WTC11 (cell line): ENCODE measurements at regions not wholly inside any gene's neighbourhood (a gene's known extent, or its start where the extent isn't known, plus 50 kb on each side); places are given as distances from the start of the nearest gene placed in this dataset.

Experiments
- ATAC-seq: fragments of 200-7000 bp; cut with Tn5 transposase; 2 replicates; pipeline ENCODE4 v1.10.0; 2021; ENCODE audit warnings: mild to moderate bottlenecking, moderate library complexity
- CTCF ChIA-PET: fragments of 300-600 bp; sonication (Branson Sonifier 250); formaldehyde crosslinking; loops from one replicate; lab custom pipeline; 2021; ENCODE audit warnings: antibody characterized with exemption; lab: Charles Lee
- POLR2A ChIA-PET: fragments of 350-600 bp; sonication (Branson Sonifier 250); formaldehyde crosslinking; loops from one replicate; lab custom pipeline; 2021; ENCODE audit warnings: antibody characterized with exemption; lab: Charles Lee
- DNase-seq: peaks from one replicate; pipeline ENCODE4 v3.0.0; 2021; ENCODE audit warnings: low spot score
- H3K27ac Mint-ChIP-seq: 2 replicates; pipeline ENCODE4 v1.8.0; 2021; ENCODE audit warnings: mixed read lengths
- H3K27me3 Mint-ChIP-seq: 2 replicates; pipeline ENCODE4 v1.8.0; 2021; ENCODE audit warnings: low read depth, mild to moderate bottlenecking, moderate library complexity, mixed read lengths
- H3K36me3 Mint-ChIP-seq: 2 replicates; pipeline ENCODE4 v1.8.0; 2021; ENCODE audit warnings: mixed read lengths
- H3K4me1 Mint-ChIP-seq: 2 replicates; pipeline ENCODE4 v1.8.0; 2022; ENCODE audit warnings: mixed read lengths
- H3K4me3 Mint-ChIP-seq: 2 replicates; pipeline ENCODE4 v1.8.0; 2021; ENCODE audit warnings: mild to moderate bottlenecking, moderate library complexity, mixed read lengths
- H3K9me3 Mint-ChIP-seq: 2 replicates; pipeline ENCODE4 v1.8.0; 2021; ENCODE audit warnings: mixed read lengths
- JUN ChIP-seq: sonication (generic); formaldehyde crosslinking; IDR thresholded peaks from 2 replicates; pipeline ENCODE4 v1.8.0; 2023; ENCODE audit warnings: mild to moderate bottlenecking, missing genetic modification reagents
- NFE2L1 ChIP-seq: sonication (generic); formaldehyde crosslinking; IDR thresholded peaks from 2 replicates; pipeline ENCODE4 v1.8.1; 2023; ENCODE audit warnings: missing genetic modification reagents
- PRDM15 ChIP-seq: sonication (generic); formaldehyde crosslinking; IDR thresholded peaks from 2 replicates; pipeline ENCODE4 v1.8.0; 2022; ENCODE audit warnings: missing genetic modification reagents
- RELA ChIP-seq: sonication (generic); formaldehyde crosslinking; IDR thresholded peaks from 2 replicates; pipeline ENCODE4 v1.8.1; 2022; ENCODE audit warnings: missing genetic modification reagents, mild to moderate bottlenecking, borderline replicate concordance
- SP1 ChIP-seq: sonication (generic); formaldehyde crosslinking; conservative IDR thresholded peaks from 2 replicates; pipeline ENCODE4 v1.8.1; 2022; ENCODE audit warnings: missing genetic modification reagents
- STAT6 ChIP-seq: sonication (generic); formaldehyde crosslinking; conservative IDR thresholded peaks from 2 replicates; pipeline ENCODE4 v1.8.1; 2023; ENCODE audit warnings: mild to moderate bottlenecking, low read depth, missing genetic modification reagents, moderate library complexity
- TEAD1 ChIP-seq: sonication (generic); formaldehyde crosslinking; IDR thresholded peaks from 2 replicates; pipeline ENCODE4 v1.8.0; 2022; ENCODE audit warnings: mild to moderate bottlenecking, missing genetic modification reagents
- TEAD4 ChIP-seq: sonication (generic); formaldehyde crosslinking; IDR thresholded peaks from 2 replicates; pipeline ENCODE4 v1.8.0; 2022; ENCODE audit warnings: mild to moderate bottlenecking, missing genetic modification reagents
- TP53 ChIP-seq: sonication (generic); formaldehyde crosslinking; IDR thresholded peaks from 2 replicates; pipeline ENCODE4 v1.8.1; 2023; ENCODE audit warnings: mild to moderate bottlenecking, missing genetic modification reagents
- ZNF219 ChIP-seq: sonication (generic); formaldehyde crosslinking; IDR thresholded peaks from 2 replicates; pipeline ENCODE4 v1.8.0; 2023; ENCODE audit warnings: missing genetic modification reagents, mild to moderate bottlenecking, borderline replicate concordance
- ZNF232 ChIP-seq: sonication (generic); formaldehyde crosslinking; IDR thresholded peaks from 2 replicates; pipeline ENCODE4 v1.8.0; 2022; ENCODE audit warnings: mild to moderate bottlenecking, missing genetic modification reagents
- ZNF396 ChIP-seq: fragments of 250-450 bp; sonication (Bioruptor Pico); IDR thresholded peaks from 2 replicates; pipeline ENCODE4 v1.8.0; 2021; ENCODE audit warnings: mild to moderate bottlenecking, moderate library complexity, borderline replicate concordance
- TF ChIP-seq, protein P1 (sequence below): fragments of 250-450 bp; sonication (Bioruptor Pico); IDR thresholded peaks from 2 replicates; pipeline ENCODE4 v1.9.0; 2021; ENCODE audit warnings: mild to moderate bottlenecking, borderline replicate concordance
- TF ChIP-seq, protein P2 (sequence below): sonication (generic); formaldehyde crosslinking; IDR thresholded peaks from 2 replicates; pipeline ENCODE4 v1.8.0; 2022; ENCODE audit warnings: mild to moderate bottlenecking, missing genetic modification reagents
- TF ChIP-seq, protein P3 (sequence below): sonication (generic); formaldehyde crosslinking; IDR thresholded peaks from 2 replicates; pipeline ENCODE4 v1.8.1; 2023; ENCODE audit warnings: mild to moderate bottlenecking, missing genetic modification reagents, moderate library complexity
- TF ChIP-seq, protein P4 (sequence below): sonication (generic); formaldehyde crosslinking; IDR thresholded peaks from 2 replicates; pipeline ENCODE4 v1.8.1; 2023; ENCODE audit warnings: mild to moderate bottlenecking, missing genetic modification reagents

- TF ChIP-seq, protein P1, sequence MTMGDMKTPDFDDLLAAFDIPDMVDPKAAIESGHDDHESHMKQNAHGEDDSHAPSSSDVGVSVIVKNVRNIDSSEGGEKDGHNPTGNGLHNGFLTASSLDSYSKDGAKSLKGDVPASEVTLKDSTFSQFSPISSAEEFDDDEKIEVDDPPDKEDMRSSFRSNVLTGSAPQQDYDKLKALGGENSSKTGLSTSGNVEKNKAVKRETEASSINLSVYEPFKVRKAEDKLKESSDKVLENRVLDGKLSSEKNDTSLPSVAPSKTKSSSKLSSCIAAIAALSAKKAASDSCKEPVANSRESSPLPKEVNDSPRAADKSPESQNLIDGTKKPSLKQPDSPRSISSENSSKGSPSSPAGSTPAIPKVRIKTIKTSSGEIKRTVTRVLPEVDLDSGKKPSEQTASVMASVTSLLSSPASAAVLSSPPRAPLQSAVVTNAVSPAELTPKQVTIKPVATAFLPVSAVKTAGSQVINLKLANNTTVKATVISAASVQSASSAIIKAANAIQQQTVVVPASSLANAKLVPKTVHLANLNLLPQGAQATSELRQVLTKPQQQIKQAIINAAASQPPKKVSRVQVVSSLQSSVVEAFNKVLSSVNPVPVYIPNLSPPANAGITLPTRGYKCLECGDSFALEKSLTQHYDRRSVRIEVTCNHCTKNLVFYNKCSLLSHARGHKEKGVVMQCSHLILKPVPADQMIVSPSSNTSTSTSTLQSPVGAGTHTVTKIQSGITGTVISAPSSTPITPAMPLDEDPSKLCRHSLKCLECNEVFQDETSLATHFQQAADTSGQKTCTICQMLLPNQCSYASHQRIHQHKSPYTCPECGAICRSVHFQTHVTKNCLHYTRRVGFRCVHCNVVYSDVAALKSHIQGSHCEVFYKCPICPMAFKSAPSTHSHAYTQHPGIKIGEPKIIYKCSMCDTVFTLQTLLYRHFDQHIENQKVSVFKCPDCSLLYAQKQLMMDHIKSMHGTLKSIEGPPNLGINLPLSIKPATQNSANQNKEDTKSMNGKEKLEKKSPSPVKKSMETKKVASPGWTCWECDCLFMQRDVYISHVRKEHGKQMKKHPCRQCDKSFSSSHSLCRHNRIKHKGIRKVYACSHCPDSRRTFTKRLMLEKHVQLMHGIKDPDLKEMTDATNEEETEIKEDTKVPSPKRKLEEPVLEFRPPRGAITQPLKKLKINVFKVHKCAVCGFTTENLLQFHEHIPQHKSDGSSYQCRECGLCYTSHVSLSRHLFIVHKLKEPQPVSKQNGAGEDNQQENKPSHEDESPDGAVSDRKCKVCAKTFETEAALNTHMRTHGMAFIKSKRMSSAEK (CRISPR knock-in tag) = no peak
- TF ChIP-seq NFE2L1 (CRISPR knock-in tag) (no peak), JUN (CRISPR knock-in tag) (no peak), ZNF232 (CRISPR knock-in tag) (no peak)
- TF ChIP-seq, protein P2, sequence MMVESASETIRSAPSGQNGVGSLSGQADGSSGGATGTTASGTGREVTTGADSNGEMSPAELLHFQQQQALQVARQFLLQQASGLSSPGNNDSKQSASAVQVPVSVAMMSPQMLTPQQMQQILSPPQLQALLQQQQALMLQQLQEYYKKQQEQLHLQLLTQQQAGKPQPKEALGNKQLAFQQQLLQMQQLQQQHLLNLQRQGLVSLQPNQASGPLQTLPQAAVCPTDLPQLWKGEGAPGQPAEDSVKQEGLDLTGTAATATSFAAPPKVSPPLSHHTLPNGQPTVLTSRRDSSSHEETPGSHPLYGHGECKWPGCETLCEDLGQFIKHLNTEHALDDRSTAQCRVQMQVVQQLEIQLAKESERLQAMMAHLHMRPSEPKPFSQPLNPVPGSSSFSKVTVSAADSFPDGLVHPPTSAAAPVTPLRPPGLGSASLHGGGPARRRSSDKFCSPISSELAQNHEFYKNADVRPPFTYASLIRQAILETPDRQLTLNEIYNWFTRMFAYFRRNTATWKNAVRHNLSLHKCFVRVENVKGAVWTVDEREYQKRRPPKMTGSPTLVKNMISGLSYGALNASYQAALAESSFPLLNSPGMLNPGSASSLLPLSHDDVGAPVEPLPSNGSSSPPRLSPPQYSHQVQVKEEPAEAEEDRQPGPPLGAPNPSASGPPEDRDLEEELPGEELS (CRISPR knock-in tag) = no peak
These were observed 129.4 kb upstream of the ACSL4 start (continued) for GRCh38 chrX:109862433-109862832.

- Mint-ChIP-seq H3K4me1 (peaks cover 6% of the 10 kb centered on the region; the same call in 1 of the 2 replicates), H3K9me3 (no peaks in the 10 kb centered on the region), H3K27me3 (peaks cover 3% of the 10 kb centered on the region; the same call in 1 of the 2 replicates), H3K36me3 (no peaks in the 10 kb centered on the region), H3K27ac (no peak overlapping the region), H3K4me3 (no peak overlapping the region)
- DNase-seq = no peak
- TF ChIP-seq TEAD1 (CRISPR knock-in tag) (no peak), ZNF396 (no peak), NFE2L1 (CRISPR knock-in tag) (no peak), PRDM15 (CRISPR knock-in tag) (no peak), TEAD4 (CRISPR knock-in tag) (no peak)
- no peak for ATAC-seq
- ChIA-PET CTCF (interaction anchor here (0.9 to 1.1 kb wide), 2 partner anchors 27 to 151 kb away, joined by 3 to 4 read pairs; no protein-coding TSS in a partner anchor), POLR2A (no interaction called here)
These were observed 130.8 kb upstream of the ACSL4 start for GRCh38 chrX:109863811-109864210.

DNA sequence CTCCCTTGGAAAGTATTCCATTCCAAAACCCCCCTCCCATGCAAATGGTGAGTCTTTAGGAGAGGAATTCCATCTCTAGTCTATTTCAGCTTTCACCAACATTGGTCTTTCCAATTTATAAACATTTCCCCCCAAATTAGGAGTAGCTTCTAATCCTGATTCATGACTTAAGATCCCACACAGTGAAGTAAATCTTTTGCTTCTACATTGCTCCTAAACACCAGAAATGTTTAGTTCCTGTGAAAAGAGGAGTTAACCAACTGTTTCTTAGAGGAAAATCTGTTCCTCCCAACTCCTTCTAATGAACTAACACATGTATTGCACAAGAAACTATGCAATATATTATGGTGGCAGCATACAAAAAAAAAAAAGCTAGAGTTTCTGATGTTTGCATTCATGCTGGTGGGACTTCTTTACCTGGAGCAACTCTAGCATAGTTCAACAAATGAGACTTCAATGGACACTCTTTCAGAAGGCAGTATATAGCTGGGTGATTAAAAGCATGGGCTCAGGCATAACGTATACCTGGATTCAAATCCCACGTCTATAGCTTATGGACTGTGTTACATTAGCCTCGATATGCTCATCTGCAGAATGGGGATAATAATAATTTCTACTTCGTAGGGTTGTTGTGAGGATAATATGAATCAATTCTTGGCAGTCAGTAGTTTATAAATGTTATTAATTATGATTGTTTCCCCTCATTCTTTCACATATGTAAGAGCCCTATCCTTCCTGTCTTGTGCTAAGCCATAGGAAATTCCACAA, 131.6 kb upstream of the TMEM164 start:
- no peaks in the 10 kb centered on the region for H3K36me3 Mint-ChIP-seq
- H3K27ac Mint-ChIP-seq = no peak overlapping the region
- POLR2A ChIA-PET = interaction anchor here (0.6 kb wide), 1 partner anchor 463 kb away, joined by 3 read pairs; no protein-coding TSS in a partner anchor
- H3K27me3 Mint-ChIP-seq = no peaks in the 10 kb centered on the region; the same call in 1 of the 2 replicates
- H3K4me1 Mint-ChIP-seq = no peaks in the 10 kb centered on the region
- H3K9me3 Mint-ChIP-seq = peaks cover 5% of the 10 kb centered on the region
- CTCF ChIA-PET = interaction anchor here (0.9 to 1.6 kb wide), 3 partner anchors 14 to 158 kb away, joined by 3 to 4 read pairs (median 3); no protein-coding TSS in a partner anchor
- H3K4me3 Mint-ChIP-seq = no peak overlapping the region
- DNase-seq (no peak), ATAC-seq (no peak)
- TF ChIP-seq, protein P3, sequence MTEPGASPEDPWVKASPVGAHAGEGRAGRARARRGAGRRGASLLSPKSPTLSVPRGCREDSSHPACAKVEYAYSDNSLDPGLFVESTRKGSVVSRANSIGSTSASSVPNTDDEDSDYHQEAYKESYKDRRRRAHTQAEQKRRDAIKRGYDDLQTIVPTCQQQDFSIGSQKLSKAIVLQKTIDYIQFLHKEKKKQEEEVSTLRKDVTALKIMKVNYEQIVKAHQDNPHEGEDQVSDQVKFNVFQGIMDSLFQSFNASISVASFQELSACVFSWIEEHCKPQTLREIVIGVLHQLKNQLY = no peak
- TF ChIP-seq STAT6 (CRISPR knock-in tag) = no peak
- TF ChIP-seq NFE2L1 (CRISPR knock-in tag) = no peak
- TF ChIP-seq, protein P4, sequence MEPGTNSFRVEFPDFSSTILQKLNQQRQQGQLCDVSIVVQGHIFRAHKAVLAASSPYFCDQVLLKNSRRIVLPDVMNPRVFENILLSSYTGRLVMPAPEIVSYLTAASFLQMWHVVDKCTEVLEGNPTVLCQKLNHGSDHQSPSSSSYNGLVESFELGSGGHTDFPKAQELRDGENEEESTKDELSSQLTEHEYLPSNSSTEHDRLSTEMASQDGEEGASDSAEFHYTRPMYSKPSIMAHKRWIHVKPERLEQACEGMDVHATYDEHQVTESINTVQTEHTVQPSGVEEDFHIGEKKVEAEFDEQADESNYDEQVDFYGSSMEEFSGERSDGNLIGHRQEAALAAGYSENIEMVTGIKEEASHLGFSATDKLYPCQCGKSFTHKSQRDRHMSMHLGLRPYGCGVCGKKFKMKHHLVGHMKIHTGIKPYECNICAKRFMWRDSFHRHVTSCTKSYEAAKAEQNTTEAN (CRISPR knock-in tag) = no peak
- TF ChIP-seq RELA (CRISPR knock-in tag) = no peak
- TF ChIP-seq ZNF219 (CRISPR knock-in tag) = no peak
- TF ChIP-seq TP53 (CRISPR knock-in tag) = no peak
- no peak for TF ChIP-seq SP1 (CRISPR knock-in tag)
